ENCODE measurements at regions not wholly inside any gene's neighbourhood (a gene's known extent, or its start where the extent isn't known, plus 50 kb on each side); places are given as distances from the start of the nearest gene placed in this dataset.

- ATAC-seq: no peak
- no peak overlapping the region for H3K27ac ChIP-seq
- no peaks in the 10 kb centered on the region for H3K27me3 ChIP-seq (ENCODE audit: insufficient read depth in 3 of 3, low read length in 2 of 3)
- 29 to 34% (median 30%) methylated on average over 2 of the region's 2 CpGs for whole genome bisulfite sequencing, 3 donors
- H3K9me3 ChIP-seq: no peaks in the 10 kb centered on the region
- H3K36me3 ChIP-seq (ENCODE audit: insufficient read depth in 1 of 2, low read depth in 1 of 2): no peaks in the 10 kb centered on the region
- DNase-seq: no peak
- no peak overlapping the region for H3K4me3 ChIP-seq
- intact Hi-C loops (cut with DNase I): no loop called here
- H3K4me1 ChIP-seq: peaks cover 5% of the 10 kb centered on the region
- TF ChIP-seq CTCF (IDR thresholded peaks at IDR 0.05): no peak
Measured at GRCh38 chr16:49060728-49061127, 220.9 kb downstream of the CBLN1 start.

GRCh38 chr16:49058382-49058781 is 223.3 kb downstream of the CBLN1 start:
- DNase-seq (no peak), ATAC-seq (no peak)
- intact Hi-C loops (cut with DNase I): no loop called here
- Histone ChIP-seq H3K4me1 (peaks cover 5% of the 10 kb centered on the region), H3K9me3 (no peaks in the 10 kb centered on the region), H3K4me3 (no peak overlapping the region), H3K27ac (no peak overlapping the region), H3K36me3 (ENCODE audit: insufficient read depth in 1 of 2, low read depth in 1 of 2) (no peaks in the 10 kb centered on the region), H3K27me3 (ENCODE audit: insufficient read depth in 3 of 3, low read length in 2 of 3) (no peaks in the 10 kb centered on the region)
- WGBS, 3 donors: 86 to 93% (median 92%) methylated on average over 2 of the region's 2 CpGs
- TF ChIP-seq CTCF (IDR thresholded peaks at IDR 0.05): no peak

GRCh38 chr16:49057936-49058335 is 223.7 kb downstream of the CBLN1 start:
- no peak for DNase-seq
- H3K4me3 ChIP-seq: no peak overlapping the region
- TF ChIP-seq CTCF (IDR thresholded peaks at IDR 0.05): no peak
- peaks cover 5% of the 10 kb centered on the region for H3K4me1 ChIP-seq
- intact Hi-C loops (cut with DNase I): no loop called here
- ATAC-seq: no peak
- WGBS, 3 donors: 70 to 82% (median 82%) methylated on average over 4 of the region's 4 CpGs
- H3K27me3 ChIP-seq (ENCODE audit: insufficient read depth in 3 of 3, low read length in 2 of 3): no peaks in the 10 kb centered on the region
- no peaks in the 10 kb centered on the region for H3K36me3 ChIP-seq (ENCODE audit: insufficient read depth in 1 of 2, low read depth in 1 of 2)
- H3K27ac ChIP-seq: no peak overlapping the region
- no peaks in the 10 kb centered on the region for H3K9me3 ChIP-seq

- ATAC-seq (no peak), DNase-seq (no peak)
- Histone ChIP-seq H3K27me3 (ENCODE audit: insufficient read depth in 3 of 3, low read length in 2 of 3) (no peaks in the 10 kb centered on the region), H3K9me3 (no peaks in the 10 kb centered on the region), H3K4me3 (no peak overlapping the region), H3K36me3 (ENCODE audit: insufficient read depth in 1 of 2, low read depth in 1 of 2) (no peaks in the 10 kb centered on the region), H3K27ac (no peak overlapping the region), H3K4me1 (peaks cover 5% of the 10 kb centered on the region)
- WGBS, 3 donors: 50 to 68% (median 59%) methylated on average over 2 of the region's 2 CpGs
- intact Hi-C loops (cut with DNase I): no loop called here
- TF ChIP-seq CTCF (IDR thresholded peaks at IDR 0.05): no peak
Measured at GRCh38 chr16:49057391-49057790, 224.2 kb downstream of the CBLN1 start.

GRCh38 chr16:49056546-49056945 is 225.1 kb downstream of the CBLN1 start:
- Histone ChIP-seq H3K27ac (no peak overlapping the region), H3K9me3 (no peaks in the 10 kb centered on the region), H3K4me1 (peaks cover 5% of the 10 kb centered on the region), H3K4me3 (no peak overlapping the region), H3K36me3 (ENCODE audit: insufficient read depth in 1 of 2, low read depth in 1 of 2) (no peaks in the 10 kb centered on the region), H3K27me3 (ENCODE audit: insufficient read depth in 3 of 3, low read length in 2 of 3) (no peaks in the 10 kb centered on the region)
- 75 to 80% (median 77%) methylated on average over 5 of the region's 5 CpGs for WGBS, 3 donors
- intact Hi-C loops (cut with DNase I): no loop called here
- DNase-seq (no peak), ATAC-seq (no peak)
- no peak for TF ChIP-seq CTCF (IDR thresholded peaks at IDR 0.05)

Data from psoas muscle (tissue), 7 donors.